Endodermal cell (in vitro differentiated cells): ENCODE measurements at regions not wholly inside any gene's neighbourhood (a gene's known extent, or its start where the extent isn't known, plus 50 kb on each side); places are given as distances from the start of the nearest gene placed in this dataset.

ENCODE experiments used
- DNase-seq: peaks from one replicate; pipeline ENCODE4 v3.0.0-alpha.2; 2017
- H3K27ac ChIP-seq: 2 replicates; pipeline ENCODE4 v1.5.1; 2013; ENCODE audit warnings: mild to moderate bottlenecking, low read depth, low read length, moderate library complexity
- H3K27me3 ChIP-seq: 2 replicates; pipeline ENCODE4 v1.6.1; 2013; ENCODE audit warnings: mild to moderate bottlenecking, low read length, moderate library complexity; ENCODE audit not compliant: insufficient read depth, control insufficient read depth, poor library complexity, severe bottlenecking
- H3K36me3 ChIP-seq: 2 replicates; pipeline ENCODE4 v1.7.0; 2013; ENCODE audit warnings: mild to moderate bottlenecking, low read length, moderate library complexity; ENCODE audit not compliant: control insufficient read depth, insufficient read depth
- H3K4me1 ChIP-seq: one replicate; pipeline ENCODE4 v1.7.0; 2013; ENCODE audit warnings: low read length; ENCODE audit not compliant: control insufficient read depth, insufficient read depth
- H3K4me3 ChIP-seq: 2 replicates; pipeline ENCODE4 v1.5.1; 2013; ENCODE audit warnings: mild to moderate bottlenecking, low read length, moderate library complexity
- H3K9ac ChIP-seq: 2 replicates; pipeline ENCODE4 v1.6.1; 2013; ENCODE audit warnings: mild to moderate bottlenecking, low read length, moderate library complexity; ENCODE audit not compliant: poor library complexity, severe bottlenecking; ENCODE audit errors: extremely low read depth
- H3K9me3 ChIP-seq: 2 replicates; pipeline ENCODE4 v1.6.1; 2013; ENCODE audit warnings: mild to moderate bottlenecking, low read length, moderate library complexity; ENCODE audit not compliant: control insufficient read depth
- H3K27ac Mint-ChIP-seq: 2 replicates; pipeline ENCODE4 v1.8.0; 2020; ENCODE audit warnings: mixed read lengths
- H3K27me3 Mint-ChIP-seq: 2 replicates; pipeline ENCODE4 v1.8.0; 2021; ENCODE audit warnings: mild to moderate bottlenecking, mixed read lengths; ENCODE audit not compliant: insufficient read depth
- H3K36me3 Mint-ChIP-seq: 2 replicates; pipeline ENCODE4 v1.8.0; 2020; ENCODE audit warnings: low read depth, mixed read lengths
- H3K4me1 Mint-ChIP-seq: 2 replicates; pipeline ENCODE4 v1.8.0; 2020; ENCODE audit warnings: mixed read lengths
- H3K4me3 Mint-ChIP-seq: 2 replicates; pipeline ENCODE4 v1.8.0; 2020; ENCODE audit warnings: mild to moderate bottlenecking, moderate library complexity, mixed read lengths
- H3K9me3 Mint-ChIP-seq: 2 replicates; pipeline ENCODE4 v1.8.0; 2020; ENCODE audit warnings: mild to moderate bottlenecking, mixed read lengths
- CTCF ChIP-seq: fragments of 200-600 bp; sonication (generic); conservative IDR thresholded peaks from 2 replicates; pipeline ENCODE4 v1.5.0; 2021; ENCODE audit warnings: antibody characterized with exemption, mild to moderate bottlenecking
- WGBS, 2 experiments: methylation state at CpG; one replicate each; pipeline versions ENCODE4 v1.1.5 to v1.1.7; 2013; ENCODE audit warnings: missing lambda C conversion rate in 2 of 2, mixed read lengths in 1 of 2; ENCODE audit not compliant: insufficient coverage in 1 of 2, insufficient read length in 1 of 2; 5-methylcytosine and 5-hydroxymethylcytosine counted together

- H3K4me3 ChIP-seq, result no peak overlapping the region
- no peaks in the 10 kb centered on the region for H3K4me1 ChIP-seq
- no peaks in the 10 kb centered on the region for H3K36me3 Mint-ChIP-seq
- H3K27ac Mint-ChIP-seq, result no peak overlapping the region
- H3K9me3 ChIP-seq, result no peaks in the 10 kb centered on the region
- H3K36me3 ChIP-seq, result no peaks in the 10 kb centered on the region
- H3K4me1 Mint-ChIP-seq, result peaks cover 10% of the 10 kb centered on the region
- no peak for TF ChIP-seq CTCF
- peaks cover 15% of the 10 kb centered on the region for H3K27me3 Mint-ChIP-seq
- peak; percentile 63 for DNase-seq
- H3K9me3 Mint-ChIP-seq, result no peaks in the 10 kb centered on the region
- H3K27me3 ChIP-seq, result peaks cover 8% of the 10 kb centered on the region
- H3K9ac ChIP-seq, result no peak overlapping the region
- WGBS, 2 experiments, result 78 to 82% methylated on average over 4 of the region's 4 CpGs
- H3K27ac ChIP-seq, result no peak overlapping the region
- no peak overlapping the region for H3K4me3 Mint-ChIP-seq
These were observed 114.0 kb upstream of the PRB2 start for GRCh38 chr12:11509326-11509725.

- H3K4me1 Mint-ChIP-seq, result peaks cover 10% of the 10 kb centered on the region
- H3K36me3 ChIP-seq, result no peaks in the 10 kb centered on the region
- H3K4me1 ChIP-seq, result no peaks in the 10 kb centered on the region
- no peaks in the 10 kb centered on the region for H3K27me3 ChIP-seq
- no peaks in the 10 kb centered on the region for H3K9me3 Mint-ChIP-seq
- H3K4me3 Mint-ChIP-seq, result no peak overlapping the region
- H3K9me3 ChIP-seq, result no peaks in the 10 kb centered on the region
- no peak for DNase-seq
- 94% methylated on average over 1 of the region's 1 CpG; no CpG with 5 or more reads in 1 of the 2 experiments for WGBS, 2 experiments
- H3K36me3 Mint-ChIP-seq, result no peaks in the 10 kb centered on the region
- no peak overlapping the region for H3K27ac ChIP-seq
- H3K9ac ChIP-seq, result no peak overlapping the region
- no peak overlapping the region for H3K4me3 ChIP-seq
- TF ChIP-seq CTCF, result no peak
- H3K27ac Mint-ChIP-seq, result no peak overlapping the region
- peaks cover 6% of the 10 kb centered on the region for H3K27me3 Mint-ChIP-seq
These were observed 115.3 kb upstream of the PRB2 start for GRCh38 chr12:11510671-11511070.

GRCh38 chr12:11513288-11513687 is 117.9 kb upstream of the PRB2 start:
- H3K4me3 ChIP-seq, result no peak overlapping the region
- no peaks in the 10 kb centered on the region for H3K36me3 Mint-ChIP-seq
- H3K27ac Mint-ChIP-seq, result no peak overlapping the region
- no peaks in the 10 kb centered on the region for H3K4me1 ChIP-seq
- no peak overlapping the region for H3K4me3 Mint-ChIP-seq
- H3K27ac ChIP-seq, result no peak overlapping the region
- H3K36me3 ChIP-seq, result no peaks in the 10 kb centered on the region
- WGBS, 2 experiments, result 80 to 81% methylated on average over 2 to 4 of the region's 4 CpGs
- no peaks in the 10 kb centered on the region for H3K27me3 Mint-ChIP-seq
- no peak overlapping the region for H3K9ac ChIP-seq
- no peaks in the 10 kb centered on the region for H3K27me3 ChIP-seq
- peak; percentile 72 for DNase-seq
- no peaks in the 10 kb centered on the region for H3K9me3 Mint-ChIP-seq
- peaks cover 10% of the 10 kb centered on the region for H3K4me1 Mint-ChIP-seq
- H3K9me3 ChIP-seq, result no peaks in the 10 kb centered on the region
- peak; percentile 66 for TF ChIP-seq CTCF
